ENCODE measurements at regions not wholly inside any gene's neighbourhood (a gene's known extent, or its start where the extent isn't known, plus 50 kb on each side); places are given as distances from the start of the nearest gene placed in this dataset.
"Not testable (repeated sequence)": the region's sequence is repeated elsewhere in the genome, so short reads cannot be mapped to it uniquely, and the experiment has no call there.

GRCh38 chr13:80552851-80553440 lies 212.0 kb upstream of the SPRY2 start:
- no peak for DNase-seq

GRCh38 chr13:80551650-80552497 lies 210.9 kb upstream of the SPRY2 start:
- DNase-seq, result no peak

GRCh38 chr13:80550971-80551441 lies 210.1 kb upstream of the SPRY2 start:
- no peak for DNase-seq

GRCh38 chr13:80548915-80549314 lies 208.0 kb upstream of the SPRY2 start:
- DNase-seq, result no peak

GRCh38 chr13:80547885-80548825 lies 207.2 kb upstream of the SPRY2 start:
- DNase-seq, result no peak

- DNase-seq, result no peak
Measured at GRCh38 chr13:80547341-80547740, 206.4 kb upstream of the SPRY2 start.

- no peak for DNase-seq
Measured at GRCh38 chr13:80533175-80533574, 192.2 kb upstream of the SPRY2 start.

GRCh38 chr13:80530902-80531301 lies 190.0 kb upstream of the SPRY2 start:
- no peak for DNase-seq

- no peak for DNase-seq
Measured at GRCh38 chr13:80530191-80530590, 189.3 kb upstream of the SPRY2 start.

GRCh38 chr13:80529734-80530133 lies 188.8 kb upstream of the SPRY2 start:
- no peak for DNase-seq

- no peak for DNase-seq
Measured at GRCh38 chr13:80528733-80529132, 187.8 kb upstream of the SPRY2 start.

GRCh38 chr13:80527400-80527799 lies 186.5 kb upstream of the SPRY2 start:
- no peak for DNase-seq

GRCh38 chr13:80524447-80525215 lies 183.7 kb upstream of the SPRY2 start:
- no peak for DNase-seq

- no peak for DNase-seq
Measured at GRCh38 chr13:80523134-80523533, 182.2 kb upstream of the SPRY2 start.

- DNase-seq, result not testable (repeated sequence)
Measured at GRCh38 chr13:80522463-80522862, 181.5 kb upstream of the SPRY2 start.

- DNase-seq, result no peak
Measured at GRCh38 chr13:80516818-80517348, 176.0 kb upstream of the SPRY2 start.

- DNase-seq, result no peak
Measured at GRCh38 chr13:80515296-80515695, 174.4 kb upstream of the SPRY2 start.

- DNase-seq, result no peak
Measured at GRCh38 chr13:80513196-80513595, 172.3 kb upstream of the SPRY2 start.

- no peak for DNase-seq
Measured at GRCh38 chr13:80510686-80511085, 169.8 kb upstream of the SPRY2 start.

GRCh38 chr13:80509264-80509663 lies 168.3 kb upstream of the SPRY2 start:
- no peak for DNase-seq

GRCh38 chr13:80508031-80508430 lies 167.1 kb upstream of the SPRY2 start:
- no peak for DNase-seq

GRCh38 chr13:80504453-80504852 lies 163.5 kb upstream of the SPRY2 start:
- DNase-seq, result no peak
